HG03103 (cell line): ENCODE measurements at regions not wholly inside any gene's neighbourhood (a gene's known extent, or its start where the extent isn't known, plus 50 kb on each side); places are given as distances from the start of the nearest gene placed in this dataset.
"Not testable (repeated sequence)": the region's sequence is repeated elsewhere in the genome, so short reads cannot be mapped to it uniquely, and the experiment has no call there.

Source experiments
- ATAC-seq: cut with Tn5 transposase; IDR thresholded peaks from one replicate; pipeline ENCODE4 v1.9.1; 2021; ENCODE audit warnings: low read depth; ENCODE audit not compliant: unreplicated experiment

- no peak for ATAC-seq
Measured at GRCh38 chr9:25472085-25472607, 206.1 kb downstream of the TUSC1 start.

GRCh38 chr9:25461416-25461815 lies 216.8 kb downstream of the TUSC1 start:
- no peak for ATAC-seq

- ATAC-seq: no peak
Measured at GRCh38 chr9:25453875-25454274, 224.4 kb downstream of the TUSC1 start.

- no peak for ATAC-seq
Measured at GRCh38 chr9:25449503-25449902, 228.7 kb downstream of the TUSC1 start.

- ATAC-seq: not testable (repeated sequence)
Measured at GRCh38 chr9:25445721-25446120, 232.5 kb downstream of the TUSC1 start.

- no peak for ATAC-seq
Measured at GRCh38 chr9:25442526-25442925, 235.7 kb downstream of the TUSC1 start.

- ATAC-seq: no peak
Measured at GRCh38 chr9:25427898-25428297, 250.3 kb downstream of the TUSC1 start.

GRCh38 chr9:25427290-25427689 lies 251.0 kb downstream of the TUSC1 start:
- ATAC-seq: no peak

- no peak for ATAC-seq
Measured at GRCh38 chr9:25421560-25421959, 256.7 kb downstream of the TUSC1 start.

- no peak for ATAC-seq
Measured at GRCh38 chr9:25418974-25419373, 259.3 kb downstream of the TUSC1 start.

GRCh38 chr9:25415718-25416117 lies 262.5 kb downstream of the TUSC1 start:
- no peak for ATAC-seq

GRCh38 chr9:25412646-25413045 lies 265.6 kb downstream of the TUSC1 start:
- no peak for ATAC-seq

GRCh38 chr9:25397746-25398145 lies 280.5 kb downstream of the TUSC1 start:
- ATAC-seq: no peak

GRCh38 chr9:25396828-25397227 lies 281.4 kb downstream of the TUSC1 start:
- no peak for ATAC-seq

GRCh38 chr9:25381141-25381540 lies 297.1 kb downstream of the TUSC1 start:
- ATAC-seq: no peak

GRCh38 chr9:25377039-25377438 lies 301.2 kb downstream of the TUSC1 start:
- ATAC-seq: no peak

GRCh38 chr9:25374281-25374680 lies 304.0 kb downstream of the TUSC1 start:
- ATAC-seq: no peak

- ATAC-seq: no peak
Measured at GRCh38 chr9:25366906-25367305, 311.3 kb downstream of the TUSC1 start.

GRCh38 chr9:25353783-25354182 lies 324.5 kb downstream of the TUSC1 start:
- ATAC-seq: no peak

GRCh38 chr9:25350011-25350410 lies 328.2 kb downstream of the TUSC1 start:
- no peak for ATAC-seq

- no peak for ATAC-seq
Measured at GRCh38 chr9:25322142-25322541, 356.1 kb downstream of the TUSC1 start.

- ATAC-seq: no peak
Measured at GRCh38 chr9:25310961-25311360, 367.3 kb downstream of the TUSC1 start.

- ATAC-seq: no peak
Measured at GRCh38 chr9:25308549-25308948, 369.7 kb downstream of the TUSC1 start.
